GM12878 (cell line): ENCODE measurements at regions not wholly inside any gene's neighbourhood (a gene's known extent, or its start where the extent isn't known, plus 50 kb on each side); places are given as distances from the start of the nearest gene placed in this dataset.

Experiments used
- ATAC-seq: fragments of 200-7000 bp; cut with Tn5 transposase; 3 replicates; pipeline ENCODE4 v1.9.1; 2020; ENCODE audit warnings: mild to moderate bottlenecking, moderate library complexity
- BruUV-seq: library from RNA; stranded (reverse); fragments of 400-500 nt; replicated peaks from 2 replicates; lab custom pipeline; 2021; lab: Mats Ljungman, UMichigan
- CTCF ChIA-PET: fragments of 300-600 bp; sonication (Branson Sonifier 250); formaldehyde crosslinking; extraction: SDS; loops from one replicate; lab custom pipeline; 2021; ENCODE audit warnings: inconsistent platforms; lab: Yijun Ruan, JAX
- POLR2A ChIA-PET: fragments of 350-600 bp; formaldehyde crosslinking; extraction: SDS; loops from one replicate; lab custom pipeline; 2021; ENCODE audit warnings: inconsistent platforms; lab: Charles Lee
- RAD21 ChIA-PET: fragments of 300-600 bp; sonication (Branson Sonifier 250); formaldehyde crosslinking; loops from one replicate; lab custom pipeline; 2023; ENCODE audit warnings: antibody characterized with exemption; ENCODE audit not compliant: unreplicated experiment; lab: Charles Lee
- SMC1A ChIA-PET: fragments of 300-600 bp; sonication (Branson Sonifier 250); formaldehyde crosslinking; loops from one replicate; lab custom pipeline; 2023; ENCODE audit not compliant: unreplicated experiment, uncharacterized antibody; lab: Charles Lee
- DNase-seq: peaks from one replicate; pipeline ENCODE4 v3.0.0-alpha.2; 2011; ENCODE audit warnings: low read depth, low spot score
- FAIRE-seq: peaks from 3 replicates; lab custom pipeline; 2011; peaks lifted over from hg19 to GRCh38; lab: Jason Lieb, UNC
- H2AFZ ChIP-seq: 2 replicates; pipeline ENCODE4 v1.6.0; 2011; ENCODE audit warnings: low read depth, low read length, control low read depth; ENCODE audit not compliant: control insufficient read depth
- H3K27ac ChIP-seq: 2 replicates; pipeline ENCODE4 v1.5.1; 2011; ENCODE audit warnings: control low read depth; ENCODE audit not compliant: control insufficient read depth, insufficient read depth
- H3K27me3 ChIP-seq, 2 experiments: replicated peaks in 1 of 2; 2 replicates each; pipeline versions ENCODE4 v1.6.0 to v1.6.1; 2011; ENCODE audit warnings: low read length in 1 of 2; ENCODE audit not compliant: control insufficient read depth in 2 of 2, insufficient read depth in 2 of 2
- H3K36me3 ChIP-seq, 2 experiments: 2 replicates each; pipeline ENCODE4 v1.5.1; 2011; ENCODE audit warnings: low read length in 1 of 2; ENCODE audit not compliant: control insufficient read depth in 2 of 2, insufficient read depth in 2 of 2
- H3K4me1 ChIP-seq: 2 replicates; pipeline ENCODE4 v1.6.1; 2011; ENCODE audit warnings: mild to moderate bottlenecking, low read length, moderate library complexity, mixed read lengths; ENCODE audit not compliant: control insufficient read depth, insufficient read depth
- H3K4me2 ChIP-seq: 2 replicates; pipeline ENCODE4 v1.6.0; 2011; ENCODE audit warnings: control low read depth; ENCODE audit not compliant: control insufficient read depth, insufficient read depth
- H3K4me3 ChIP-seq: fragments of 200-600 bp; sonication (generic); 2 replicates; pipeline ENCODE4 v1.5.1; 2016
- H3K79me2 ChIP-seq: 2 replicates; pipeline ENCODE4 v1.6.0; 2011; ENCODE audit warnings: low read length; ENCODE audit not compliant: control insufficient read depth, insufficient read depth
- H3K9ac ChIP-seq: 2 replicates; pipeline ENCODE4 v1.8.0; 2011; ENCODE audit warnings: low read length, control low read depth, mixed read lengths; ENCODE audit not compliant: control insufficient read depth, insufficient read depth
- H3K9me3 ChIP-seq: replicated peaks from 3 replicates; pipeline ENCODE4 v1.5.1; 2011; ENCODE audit warnings: mild to moderate bottlenecking, low read length; ENCODE audit not compliant: control insufficient read depth, insufficient read depth
- H4K20me1 ChIP-seq: 2 replicates; pipeline ENCODE4 v1.6.0; 2011; ENCODE audit not compliant: control insufficient read depth, insufficient read depth
- CREM ChIP-seq: IDR thresholded peaks from 2 replicates; pipeline ENCODE4 v1.6.1; 2014; ENCODE audit warnings: antibody characterized with exemption, low read depth
- CTCF ChIP-seq, 3 experiments: IDR thresholded peaks in 2 of 3; conservative IDR thresholded peaks in 1 of 3; 2 replicates each; pipeline ENCODE4 v1.5.1; 2011; ENCODE audit warnings: low read depth in 3 of 3, low read length in 3 of 3, mild to moderate bottlenecking in 3 of 3, control low read depth in 2 of 3, moderate library complexity in 2 of 3, inconsistent platforms in 1 of 3, mixed read lengths in 1 of 3; ENCODE audit not compliant: control insufficient read depth in 2 of 3, insufficient read depth in 1 of 3; ENCODE audit errors: extremely low read depth in 1 of 3
- JUNB ChIP-seq: IDR thresholded peaks from 2 replicates; pipeline ENCODE4 v1.6.1; 2016; ENCODE audit warnings: antibody characterized with exemption, mild to moderate bottlenecking
- LARP7 ChIP-seq: fragments of 450-650 bp; IDR thresholded peaks from 2 replicates; pipeline ENCODE4 v1.6.1; 2017; ENCODE audit warnings: mild to moderate bottlenecking
- MTA2 ChIP-seq: fragments of 450-650 bp; IDR thresholded peaks from 2 replicates; pipeline ENCODE4 v1.6.1; 2016; ENCODE audit warnings: low read depth, mild to moderate bottlenecking, moderate library complexity
- PKNOX1 ChIP-seq: fragments of 450-650 bp; IDR thresholded peaks from 2 replicates; pipeline ENCODE4 v1.6.1; 2016; ENCODE audit warnings: mild to moderate bottlenecking
- SPI1 ChIP-seq: IDR thresholded peaks from 2 replicates; pipeline ENCODE4 v1.6.1; 2011; ENCODE audit warnings: low read depth, mild to moderate bottlenecking, low read length, moderate library complexity, borderline replicate concordance; ENCODE audit not compliant: insufficient read depth
- STAT1 ChIP-seq: fragments of 450-650 bp; conservative IDR thresholded peaks from 2 replicates; pipeline ENCODE4 v1.6.1; 2014; ENCODE audit warnings: antibody characterized with exemption, mild to moderate bottlenecking
- ZNF592 ChIP-seq: fragments of 450-650 bp; IDR thresholded peaks from 2 replicates; pipeline ENCODE4 v1.6.1; 2017; ENCODE audit warnings: mild to moderate bottlenecking, moderate library complexity
- WGBS: methylation state at CpG from one replicate; pipeline ENCODE4 v1.1.6; 2016; ENCODE audit warnings: low lambda C conversion rate; ENCODE audit not compliant: insufficient replicate concordance, insufficient coverage; ENCODE audit errors: missing lambda C conversion rate; 5-methylcytosine and 5-hydroxymethylcytosine counted together
- in situ Hi-C: fragments of 300-500 bp; cut with MboI; formaldehyde crosslinking; loops from 9 replicates; pipeline ENCODE4 v1.14.3; 2018; ENCODE audit warnings: mixed read lengths
- intact Hi-C: fragments of 100-400 bp; cut with micrococcal nuclease; formaldehyde crosslinking; loops from one replicate; pipeline ENCODE4 v1.14.2; 2022; ENCODE audit not compliant: unreplicated experiment

GRCh38 chr5:143513720-143514119 lies 110.2 kb upstream of the NR3C1 start:
- no peak overlapping the region for H3K9ac ChIP-seq
- ChIA-PET POLR2A (no interaction called here), SMC1A (interaction anchor here (1.0 to 7.2 kb wide), 4 partner anchors 11 to 100 kb away, joined by 3 to 39 read pairs (median 4); no protein-coding TSS in a partner anchor), CTCF (interaction anchor here (1.3 kb wide), 1 partner anchor 10 kb away, joined by 4 read pairs; no protein-coding TSS in a partner anchor), RAD21 (interaction anchor here (0.6 to 0.7 kb wide), 2 partner anchors 11 to 92 kb away, joined by 3 read pairs; no protein-coding TSS in a partner anchor)
- H4K20me1 ChIP-seq, result no peaks in the 10 kb centered on the region
- DNase-seq (no peak), ATAC-seq (no peak), FAIRE-seq (no peak)
- H3K4me2 ChIP-seq, result no peak overlapping the region
- no TSS peak for BruUV-seq
- TF ChIP-seq SPI1, result no peak
- no peak for TF ChIP-seq JUNB
- no peak for TF ChIP-seq MTA2
- no peak for TF ChIP-seq STAT1
- no peak for TF ChIP-seq LARP7
- no peak for TF ChIP-seq ZNF592
- TF ChIP-seq PKNOX1, result no peak
- TF ChIP-seq CREM, result no peak
- TF ChIP-seq CTCF (IDR thresholded peaks at IDR 0.05 in 2 of 3, conservative IDR thresholded peaks at IDR 0.05 in 1 of 3; ENCODE audit: control insufficient read depth in 2 of 3, extremely low read depth in 1 of 3, insufficient read depth in 1 of 3, low read depth in 3 of 3, low read length in 3 of 3), result no peak
- H3K27ac ChIP-seq, result no peak overlapping the region
- intact Hi-C loops, result loop anchor here (5.0 kb wide), 1 partner anchor 314 kb away; no protein-coding TSS in a partner anchor
- H3K79me2 ChIP-seq, result no peaks in the 10 kb centered on the region
- H3K27me3 ChIP-seq, result no peaks in the 10 kb centered on the region
- no peaks in the 10 kb centered on the region; the same call in 2 of the 3 replicates for H3K9me3 ChIP-seq
- no peak overlapping the region for H3K4me3 ChIP-seq
- no peaks in the 10 kb centered on the region for H3K36me3 ChIP-seq
- 100% methylated on average over 2 of the region's 2 CpGs for WGBS
- no peak overlapping the region for H2AFZ ChIP-seq
- in situ Hi-C loops, result no loop called here
- H3K4me1 ChIP-seq, result peaks cover 31% of the 10 kb centered on the region
